Middle frontal gyrus (tissue), 1 donor: ENCODE measurements at regions not wholly inside any gene's neighbourhood (a gene's known extent, or its start where the extent isn't known, plus 50 kb on each side); places are given as distances from the start of the nearest gene placed in this dataset.

ENCODE experiments used
- DNase-seq: peaks from one replicate; pipeline ENCODE4 v3.0.0-alpha.2; 2015; ENCODE audit warnings: low spot score; ENCODE audit errors: extremely low spot score

GRCh38 chr2:58851598-58851997 is 610.5 kb upstream of the FANCL start:
- no peak for DNase-seq

- no peak for DNase-seq
Measured at GRCh38 chr2:58845011-58845410, 603.9 kb upstream of the FANCL start.

- no peak for DNase-seq
Measured at GRCh38 chr2:58842501-58843155, 601.5 kb upstream of the FANCL start.

- DNase-seq, result no peak
Measured at GRCh38 chr2:58834404-58834803, 593.3 kb upstream of the FANCL start.

- no peak for DNase-seq
Measured at GRCh38 chr2:58826795-58827194, 585.7 kb upstream of the FANCL start.

GRCh38 chr2:58812771-58813344 is 571.7 kb upstream of the FANCL start:
- DNase-seq, result no peak

- DNase-seq, result no peak
Measured at GRCh38 chr2:58805126-58805525, 564.0 kb upstream of the FANCL start.

- DNase-seq, result no peak
Measured at GRCh38 chr2:58803192-58803591, 562.1 kb upstream of the FANCL start.

- no peak for DNase-seq
Measured at GRCh38 chr2:58800881-58801280, 559.8 kb upstream of the FANCL start.

GRCh38 chr2:58798676-58799208 is 557.6 kb upstream of the FANCL start:
- DNase-seq, result no peak

GRCh38 chr2:58796239-58796910 is 555.2 kb upstream of the FANCL start:
- DNase-seq, result no peak

- DNase-seq, result no peak
Measured at GRCh38 chr2:58794916-58795315, 553.8 kb upstream of the FANCL start.

- DNase-seq, result no peak
Measured at GRCh38 chr2:58794103-58794502, 553.0 kb upstream of the FANCL start.

- no peak for DNase-seq
Measured at GRCh38 chr2:58788402-58788801, 547.3 kb upstream of the FANCL start.

- DNase-seq, result no peak
Measured at GRCh38 chr2:58770846-58771245, 529.7 kb upstream of the FANCL start.

GRCh38 chr2:58769864-58770234 is 528.7 kb upstream of the FANCL start:
- DNase-seq, result no peak

GRCh38 chr2:58769111-58769863 is 528.2 kb upstream of the FANCL start:
- no peak for DNase-seq

GRCh38 chr2:58768715-58769080 is 527.6 kb upstream of the FANCL start:
- DNase-seq, result no peak

GRCh38 chr2:58767828-58768714 is 526.9 kb upstream of the FANCL start:
- DNase-seq, result no peak

GRCh38 chr2:58764338-58765104 is 523.4 kb upstream of the FANCL start:
- DNase-seq, result no peak
